ENCODE measurements at regions not wholly inside any gene's neighbourhood (a gene's known extent, or its start where the extent isn't known, plus 50 kb on each side); places are given as distances from the start of the nearest gene placed in this dataset.

GRCh38 chr3:8327739-8328138, 173.9 kb upstream of the LMCD1 start:
- Histone ChIP-seq H3K36me3 (ENCODE audit: control insufficient read depth in 1 of 2, insufficient read depth in 2 of 2, low read depth in 1 of 2, low read length in 2 of 2) (no peaks in the 10 kb centered on the region), H3K4me3 (ENCODE audit: insufficient read depth in 1 of 2, low read depth in 1 of 2, low read length in 2 of 2) (no peak overlapping the region), H3K9ac (ENCODE audit: low read length) (no peak overlapping the region), H3K4me1 (ENCODE audit: control insufficient read depth, insufficient read depth, low read depth, low read length) (no peaks in the 10 kb centered on the region), H3K4ac (ENCODE audit: low read depth in 1 of 2, low read length in 2 of 2) (no peak overlapping the region), H2AFZ (ENCODE audit: low read depth, low read length) (no peak overlapping the region), H3K4me2 (ENCODE audit: low read length, poor library complexity, severe bottlenecking) (no peak overlapping the region), H3K23ac (ENCODE audit: low read length in 2 of 2) (no peak overlapping the region), H3K9me3 (ENCODE audit: control insufficient read depth, low read length) (no peaks in the 10 kb centered on the region), H2BK5ac (ENCODE audit: low read depth, low read length, poor library complexity, severe bottlenecking) (no peak overlapping the region), H3K14ac (ENCODE audit: low read length in 2 of 2) (no peak overlapping the region), H3K27ac (ENCODE audit: low read length, poor library complexity, severe bottlenecking) (no peak overlapping the region), H4K91ac (ENCODE audit: low read length) (no peak overlapping the region), H3K27me3 (ENCODE audit: control insufficient read depth in 1 of 2, insufficient read depth in 1 of 2, low read length in 2 of 2) (no peaks in the 10 kb centered on the region), H2BK12ac (ENCODE audit: low read length in 2 of 2) (no peak overlapping the region), H4K8ac (ENCODE audit: low read length) (no peak overlapping the region), H2BK120ac (ENCODE audit: low read depth, low read length) (no peak overlapping the region), H2AK5ac (ENCODE audit: low read length, severe bottlenecking) (no peak overlapping the region), H3K79me1 (replicated peaks; ENCODE audit: low read length, poor library complexity, severe bottlenecking) (no peaks in the 10 kb centered on the region), H3K18ac (ENCODE audit: low read depth in 1 of 2, low read length in 2 of 2) (no peak overlapping the region), H2BK15ac (ENCODE audit: low read depth, poor library complexity, severe bottlenecking) (no peak overlapping the region)
- 100% methylated on average over 1 of the region's 2 CpGs for WGBS
- DNase-seq, result no peak

- H3K23ac ChIP-seq (ENCODE audit: low read length in 2 of 2), result no peak overlapping the region
- H2AFZ ChIP-seq (ENCODE audit: low read depth, low read length), result no peak overlapping the region
- H3K27me3 ChIP-seq (ENCODE audit: control insufficient read depth in 1 of 2, insufficient read depth in 1 of 2, low read length in 2 of 2), result no peaks in the 10 kb centered on the region
- H2BK12ac ChIP-seq (ENCODE audit: low read length in 2 of 2), result no peak overlapping the region
- H2AK5ac ChIP-seq (ENCODE audit: low read length, severe bottlenecking), result no peak overlapping the region
- H2BK120ac ChIP-seq (ENCODE audit: low read depth, low read length), result no peak overlapping the region
- H2BK5ac ChIP-seq (ENCODE audit: low read depth, low read length, poor library complexity, severe bottlenecking), result no peak overlapping the region
- 23% methylated on average over 3 of the region's 3 CpGs for WGBS
- no peak overlapping the region for H3K14ac ChIP-seq (ENCODE audit: low read length in 2 of 2)
- H4K8ac ChIP-seq (ENCODE audit: low read length), result no peak overlapping the region
- H3K4ac ChIP-seq (ENCODE audit: low read depth in 1 of 2, low read length in 2 of 2), result no peak overlapping the region
- no peaks in the 10 kb centered on the region for H3K9me3 ChIP-seq (ENCODE audit: control insufficient read depth, low read length)
- no peaks in the 10 kb centered on the region for H3K36me3 ChIP-seq (ENCODE audit: control insufficient read depth in 1 of 2, insufficient read depth in 2 of 2, low read depth in 1 of 2, low read length in 2 of 2)
- no peak overlapping the region for H4K91ac ChIP-seq (ENCODE audit: low read length)
- no peak overlapping the region for H3K27ac ChIP-seq (ENCODE audit: low read length, poor library complexity, severe bottlenecking)
- no peaks in the 10 kb centered on the region for H3K79me1 ChIP-seq (replicated peaks; ENCODE audit: low read length, poor library complexity, severe bottlenecking)
- H3K4me2 ChIP-seq (ENCODE audit: low read length, poor library complexity, severe bottlenecking), result no peak overlapping the region
- no peak for DNase-seq
- H2BK15ac ChIP-seq (ENCODE audit: low read depth, poor library complexity, severe bottlenecking), result no peak overlapping the region
- no peak overlapping the region for H3K4me3 ChIP-seq (ENCODE audit: insufficient read depth in 1 of 2, low read depth in 1 of 2, low read length in 2 of 2)
- no peak overlapping the region for H3K9ac ChIP-seq (ENCODE audit: low read length)
- H3K18ac ChIP-seq (ENCODE audit: low read depth in 1 of 2, low read length in 2 of 2), result no peak overlapping the region
- H3K4me1 ChIP-seq (ENCODE audit: control insufficient read depth, insufficient read depth, low read depth, low read length), result no peaks in the 10 kb centered on the region
Observed at GRCh38 chr3:8328967-8329366, 172.7 kb upstream of the LMCD1 start.

DNA sequence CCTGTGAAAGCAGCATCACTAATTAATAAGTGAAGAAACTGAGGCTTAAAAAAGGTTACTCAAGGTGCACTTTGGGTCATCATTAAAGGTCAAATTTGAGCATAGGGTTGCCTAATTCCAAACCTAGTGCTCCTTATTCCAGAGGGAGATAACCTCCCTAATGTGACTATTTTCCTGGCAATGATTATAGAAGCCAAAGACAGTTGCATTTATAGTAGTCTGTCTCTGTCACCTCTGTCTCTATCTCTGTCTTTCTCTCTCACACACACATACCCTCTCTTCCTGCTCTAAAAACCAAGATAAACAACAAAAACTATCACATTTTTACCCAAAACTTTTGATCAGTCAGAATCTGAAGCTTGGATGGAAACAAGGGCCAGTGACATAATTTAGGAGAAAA, 172.0 kb upstream of the LMCD1 start:
- Histone ChIP-seq H3K23ac (ENCODE audit: low read length in 2 of 2) (no peak overlapping the region), H3K9ac (ENCODE audit: low read length) (no peak overlapping the region)

GRCh38 chr3:8336456-8336855, 165.2 kb upstream of the LMCD1 start:
- no peak overlapping the region for H2AK5ac ChIP-seq (ENCODE audit: low read length, severe bottlenecking)
- no peak for DNase-seq
- H3K9me3 ChIP-seq (ENCODE audit: control insufficient read depth, low read length), result no peaks in the 10 kb centered on the region
- no peak overlapping the region for H3K9ac ChIP-seq (ENCODE audit: low read length)
- H3K4me1 ChIP-seq (ENCODE audit: control insufficient read depth, insufficient read depth, low read depth, low read length), result no peaks in the 10 kb centered on the region
- H2BK15ac ChIP-seq (ENCODE audit: low read depth, poor library complexity, severe bottlenecking), result no peak overlapping the region
- no peaks in the 10 kb centered on the region for H3K79me1 ChIP-seq (replicated peaks; ENCODE audit: low read length, poor library complexity, severe bottlenecking)
- H2BK5ac ChIP-seq (ENCODE audit: low read depth, low read length, poor library complexity, severe bottlenecking), result no peak overlapping the region
- H3K36me3 ChIP-seq (ENCODE audit: control insufficient read depth in 1 of 2, insufficient read depth in 2 of 2, low read depth in 1 of 2, low read length in 2 of 2), result no peaks in the 10 kb centered on the region
- H3K4me2 ChIP-seq (ENCODE audit: low read length, poor library complexity, severe bottlenecking), result no peak overlapping the region
- no peak overlapping the region for H3K18ac ChIP-seq (ENCODE audit: low read depth in 1 of 2, low read length in 2 of 2)
- H3K4me3 ChIP-seq (ENCODE audit: insufficient read depth in 1 of 2, low read depth in 1 of 2, low read length in 2 of 2), result no peak overlapping the region
- H2AFZ ChIP-seq (ENCODE audit: low read depth, low read length), result no peak overlapping the region
- H4K91ac ChIP-seq (ENCODE audit: low read length), result no peak overlapping the region
- H3K23ac ChIP-seq (ENCODE audit: low read length in 2 of 2), result no peak overlapping the region
- H3K27ac ChIP-seq (ENCODE audit: low read length, poor library complexity, severe bottlenecking), result no peak overlapping the region
- no peak overlapping the region for H3K4ac ChIP-seq (ENCODE audit: low read depth in 1 of 2, low read length in 2 of 2)
- H3K14ac ChIP-seq (ENCODE audit: low read length in 2 of 2), result no peak overlapping the region
- peaks cover 0 to 7% of the 10 kb centered on the region in 2 experiments for H3K27me3 ChIP-seq (ENCODE audit: control insufficient read depth in 1 of 2, insufficient read depth in 1 of 2, low read length in 2 of 2)
- WGBS, result 71% methylated on average over 6 of the region's 8 CpGs
- H2BK120ac ChIP-seq (ENCODE audit: low read depth, low read length), result no peak overlapping the region
- H4K8ac ChIP-seq (ENCODE audit: low read length), result no peak overlapping the region
- H2BK12ac ChIP-seq (ENCODE audit: low read length in 2 of 2), result no peak overlapping the region

More for the DNA sequence above, 172.0 kb upstream of the LMCD1 start:
- Histone ChIP-seq H2BK15ac (ENCODE audit: low read depth, poor library complexity, severe bottlenecking) (no peak overlapping the region), H2AFZ (ENCODE audit: low read depth, low read length) (no peak overlapping the region), H3K4me1 (ENCODE audit: control insufficient read depth, insufficient read depth, low read depth, low read length) (no peaks in the 10 kb centered on the region), H3K4me2 (ENCODE audit: low read length, poor library complexity, severe bottlenecking) (no peak overlapping the region), H3K27me3 (ENCODE audit: control insufficient read depth in 1 of 2, insufficient read depth in 1 of 2, low read length in 2 of 2) (no peaks in the 10 kb centered on the region), H4K91ac (ENCODE audit: low read length) (no peak overlapping the region), H3K4ac (ENCODE audit: low read depth in 1 of 2, low read length in 2 of 2) (no peak overlapping the region), H3K4me3 (ENCODE audit: insufficient read depth in 1 of 2, low read depth in 1 of 2, low read length in 2 of 2) (no peak overlapping the region), H2AK5ac (ENCODE audit: low read length, severe bottlenecking) (no peak overlapping the region), H3K9me3 (ENCODE audit: control insufficient read depth, low read length) (no peaks in the 10 kb centered on the region), H4K8ac (ENCODE audit: low read length) (no peak overlapping the region), H2BK120ac (ENCODE audit: low read depth, low read length) (no peak overlapping the region), H2BK12ac (ENCODE audit: low read length in 2 of 2) (no peak overlapping the region), H2BK5ac (ENCODE audit: low read depth, low read length, poor library complexity, severe bottlenecking) (no peak overlapping the region), H3K14ac (ENCODE audit: low read length in 2 of 2) (no peak overlapping the region), H3K36me3 (ENCODE audit: control insufficient read depth in 1 of 2, insufficient read depth in 2 of 2, low read depth in 1 of 2, low read length in 2 of 2) (no peaks in the 10 kb centered on the region), H3K79me1 (replicated peaks; ENCODE audit: low read length, poor library complexity, severe bottlenecking) (no peaks in the 10 kb centered on the region), H3K18ac (ENCODE audit: low read depth in 1 of 2, low read length in 2 of 2) (no peak overlapping the region), H3K27ac (ENCODE audit: low read length, poor library complexity, severe bottlenecking) (no peak overlapping the region)
- DNase-seq, result no peak

Measured in mesenchymal stem cell (in vitro differentiated cells and primary cell).